AG20443 (cell line): ENCODE measurements at regions not wholly inside any gene's neighbourhood (a gene's known extent, or its start where the extent isn't known, plus 50 kb on each side); places are given as distances from the start of the nearest gene placed in this dataset.

Experiments
- DNase-seq: peaks from one replicate; pipeline ENCODE4 v3.0.0; 2012; ENCODE audit warnings: low spot score, mixed read lengths

DNA sequence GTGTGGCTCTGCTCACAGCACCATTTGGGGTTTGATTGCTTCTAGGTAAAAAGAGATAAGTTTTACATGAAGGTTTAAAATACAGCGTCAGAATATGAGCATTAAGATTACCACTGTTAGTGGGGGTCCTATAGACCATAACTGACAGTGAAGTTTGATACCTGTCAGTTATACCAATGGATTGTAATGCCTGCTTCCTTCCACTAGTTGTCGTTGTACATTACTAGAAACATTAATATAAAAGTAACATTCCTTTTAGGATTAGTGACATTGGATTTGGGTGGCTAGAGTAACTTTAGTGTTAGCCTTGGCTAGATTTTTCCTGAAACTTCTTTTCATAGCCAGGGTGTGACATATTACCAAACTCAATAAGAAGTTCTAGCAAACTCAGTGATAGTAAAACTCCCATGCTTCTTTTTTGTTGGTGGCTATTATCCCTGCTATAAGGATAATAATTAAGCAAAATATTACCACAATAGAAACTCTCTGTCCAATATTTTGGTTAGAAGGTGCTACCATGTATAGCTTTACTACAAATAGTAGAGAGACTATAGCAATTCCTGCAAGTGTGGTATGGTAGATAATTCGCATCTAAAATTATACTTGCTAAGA, 57.1 kb downstream of the FAM181B start:
- no peak for DNase-seq

DNA sequence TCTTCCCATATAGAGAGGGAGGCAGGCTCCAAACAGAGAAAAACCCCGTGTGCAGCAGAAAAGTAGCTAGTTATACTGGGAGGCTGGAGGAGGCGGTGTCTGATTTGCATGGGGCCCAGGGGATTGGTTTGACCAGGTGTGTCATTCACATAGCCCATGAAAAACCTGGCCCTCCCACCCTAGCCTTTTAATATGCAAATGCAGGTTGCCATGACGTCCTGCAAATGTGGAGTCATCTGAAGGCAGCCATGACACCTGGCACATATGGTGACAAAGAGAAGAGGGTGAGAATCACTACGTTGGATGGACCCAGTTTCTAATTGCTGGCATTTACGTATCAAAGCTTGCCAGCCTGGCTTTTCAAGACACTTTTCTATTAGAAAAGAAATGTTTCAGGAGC, 57.8 kb downstream of the FAM181B start:
- no peak for DNase-seq

DNA sequence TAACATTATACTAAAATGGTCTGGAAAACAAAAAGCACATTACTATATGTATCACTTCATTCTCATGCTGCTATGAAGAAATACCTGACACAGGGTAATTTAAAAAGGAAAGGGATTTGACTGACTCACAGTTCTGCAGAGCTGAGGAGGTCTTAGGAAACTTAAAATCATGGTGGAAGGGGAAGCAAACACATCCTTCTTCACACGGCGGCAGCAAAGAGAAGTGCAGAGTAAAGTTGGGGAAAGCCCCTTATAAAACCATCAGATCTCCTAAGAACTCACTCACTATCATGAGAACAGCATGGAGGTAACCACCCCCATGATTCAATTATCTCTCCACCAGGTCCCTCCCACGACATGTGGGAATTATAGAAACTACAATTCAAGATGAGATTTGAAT, 60.0 kb downstream of the FAM181B start:
- DNase-seq = no peak

DNA sequence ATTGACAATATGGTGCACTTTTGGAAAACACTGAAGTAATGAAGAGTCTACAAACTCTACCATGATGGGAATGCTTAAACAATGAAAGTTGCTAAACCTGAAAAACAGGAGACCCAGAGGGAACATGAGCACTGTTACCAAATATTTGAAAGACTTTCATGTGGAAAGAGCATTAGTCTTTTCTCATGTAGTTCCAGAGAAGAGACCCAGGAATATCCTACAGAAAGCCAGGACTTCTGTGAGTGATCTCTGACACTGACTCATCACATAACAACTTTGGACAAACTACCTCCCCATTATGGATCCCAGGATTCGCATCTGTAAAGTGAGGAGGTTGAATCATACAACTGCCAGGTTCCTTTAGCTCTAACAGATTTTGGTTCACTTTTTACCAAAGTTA, 62.2 kb downstream of the FAM181B start:
- DNase-seq = no peak

DNA sequence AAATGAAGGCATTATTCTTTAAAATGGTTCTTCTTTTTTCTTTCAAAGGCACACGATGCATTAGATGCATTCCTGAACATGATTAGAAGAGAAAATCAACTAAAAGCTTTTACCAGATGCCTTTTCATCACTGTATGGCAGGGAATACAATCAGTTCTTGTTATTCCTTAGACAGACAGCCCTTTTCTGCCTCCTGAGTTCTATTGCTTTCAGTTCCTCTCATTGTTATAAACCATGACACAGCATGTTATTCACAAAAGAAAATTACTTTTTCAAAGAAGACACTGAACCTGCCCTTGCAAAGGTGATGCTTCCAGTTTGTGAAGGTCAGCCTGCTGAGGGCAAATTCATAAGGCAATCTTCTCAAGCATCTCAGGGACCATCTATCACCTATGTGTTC, 70.1 kb downstream of the FAM181B start:
- no peak for DNase-seq

DNA sequence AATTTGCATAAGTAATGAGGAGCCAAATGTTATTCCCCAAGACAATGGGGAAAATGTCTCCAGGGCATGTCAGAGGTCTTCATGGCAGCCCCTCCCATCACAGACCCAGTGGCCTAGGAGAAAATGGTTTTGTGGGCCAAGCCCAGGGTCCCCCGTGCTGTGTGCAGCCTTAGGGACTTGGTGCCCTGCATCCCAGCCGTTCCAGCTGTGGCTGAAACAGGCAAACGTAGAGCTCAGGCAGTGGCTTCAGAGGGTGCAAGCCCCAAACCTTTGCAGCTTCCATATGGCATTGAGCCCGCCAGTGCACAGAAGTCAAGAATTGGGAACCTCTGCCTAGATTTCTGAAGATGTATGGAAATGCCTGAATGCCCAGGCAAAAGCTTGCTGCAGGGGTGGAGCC, 79.9 kb downstream of the FAM181B start:
- DNase-seq = no peak

DNA sequence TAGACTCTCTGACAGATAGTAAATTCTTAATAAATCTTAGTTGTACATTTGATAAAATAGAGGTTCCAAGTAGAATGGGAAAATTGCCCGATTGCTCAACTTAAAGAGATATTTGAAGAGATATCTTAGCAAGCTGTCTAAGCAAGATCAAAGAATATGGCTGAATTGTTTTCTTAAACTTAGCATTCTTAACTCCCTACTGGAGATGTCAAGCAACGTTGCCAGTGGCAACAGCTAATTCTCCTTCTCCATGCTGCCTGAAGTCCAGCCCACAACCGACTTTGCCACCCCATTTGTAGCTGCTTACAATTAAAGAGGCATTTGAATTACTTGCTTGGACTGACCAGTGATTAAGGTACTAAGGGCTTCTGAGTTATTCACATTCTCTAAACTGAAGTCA, 94.4 kb downstream of the FAM181B start:
- DNase-seq = no peak

DNA sequence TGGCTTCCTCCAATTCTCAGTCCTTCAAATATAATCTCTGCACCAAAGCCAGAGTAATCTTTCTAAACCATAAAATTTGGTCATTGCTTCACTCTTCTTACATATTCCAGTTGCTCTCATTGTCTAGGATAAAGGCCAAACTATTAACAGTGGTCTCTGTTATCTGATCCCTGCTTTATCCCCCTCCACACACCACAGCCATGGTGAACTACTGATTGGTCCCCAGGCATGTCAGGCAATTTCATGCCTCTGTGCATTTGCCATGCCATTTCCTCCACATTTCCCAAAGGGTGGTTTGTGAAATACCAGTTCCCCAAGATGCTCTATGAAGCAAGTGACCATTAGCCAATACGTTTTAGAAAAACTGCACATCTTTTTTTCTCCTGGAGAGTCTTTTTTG, 97.0 kb downstream of the FAM181B start:
- no peak for DNase-seq

DNA sequence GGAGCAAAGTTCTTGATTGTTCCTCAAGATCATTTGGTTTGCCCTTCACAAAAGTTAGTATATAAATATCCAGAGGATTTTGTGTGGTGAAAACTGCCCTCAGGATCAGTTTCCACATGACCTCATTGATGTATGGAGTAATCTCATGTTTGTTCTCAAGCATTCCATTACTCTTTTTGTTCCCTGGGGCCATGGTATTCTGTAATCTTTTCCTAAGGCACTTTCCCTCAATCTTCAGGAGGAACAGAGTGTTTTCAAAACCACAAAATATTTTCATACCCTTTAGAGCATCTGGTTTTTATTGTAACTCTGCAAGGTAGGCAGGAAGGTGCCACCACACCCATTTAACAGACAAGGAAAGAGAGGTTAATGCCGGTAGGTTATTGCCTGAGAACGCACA, 99.6 kb downstream of the FAM181B start:
- no peak for DNase-seq

DNA sequence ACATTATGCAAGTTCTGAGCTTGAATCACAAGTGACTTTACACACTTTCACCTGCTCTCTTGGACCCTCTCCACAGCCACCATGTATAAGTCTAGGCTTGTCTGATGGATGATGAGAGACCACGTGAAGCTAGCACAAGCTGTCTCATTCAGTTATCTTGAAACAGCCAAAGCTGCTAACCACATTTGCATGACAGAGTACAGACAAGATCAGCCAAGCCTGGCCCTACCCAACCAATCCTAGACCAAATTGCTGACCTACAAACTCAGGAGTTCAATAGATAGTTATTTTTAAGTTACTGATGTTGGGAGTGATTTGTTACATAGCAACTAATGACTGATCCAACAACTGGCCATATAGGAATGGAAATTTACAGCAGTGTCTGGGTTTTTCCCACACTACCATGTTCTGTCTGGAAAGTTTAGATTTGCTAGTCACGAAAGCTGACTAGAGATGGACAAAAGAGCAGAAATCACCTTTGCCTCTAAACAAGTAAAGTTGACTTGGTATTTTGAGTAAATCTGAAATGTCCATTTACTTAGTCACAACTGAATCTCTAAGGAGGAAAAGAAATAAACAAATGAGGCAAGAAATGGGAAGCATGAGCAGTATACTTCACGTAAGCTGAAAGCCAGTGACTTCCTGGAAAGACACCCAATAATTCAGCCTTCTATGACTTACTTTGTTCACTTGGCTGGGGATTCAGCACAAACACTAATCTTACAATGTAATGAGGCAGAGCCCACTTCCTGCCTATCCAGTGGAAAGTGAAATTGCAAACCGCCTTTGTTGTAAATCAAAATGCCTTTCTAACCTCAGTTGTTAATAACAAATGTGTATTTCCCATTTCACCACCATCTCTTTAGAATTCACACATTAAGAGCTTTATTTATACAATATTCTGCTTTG, 101.7 kb downstream of the FAM181B start:
- no peak for DNase-seq

DNA sequence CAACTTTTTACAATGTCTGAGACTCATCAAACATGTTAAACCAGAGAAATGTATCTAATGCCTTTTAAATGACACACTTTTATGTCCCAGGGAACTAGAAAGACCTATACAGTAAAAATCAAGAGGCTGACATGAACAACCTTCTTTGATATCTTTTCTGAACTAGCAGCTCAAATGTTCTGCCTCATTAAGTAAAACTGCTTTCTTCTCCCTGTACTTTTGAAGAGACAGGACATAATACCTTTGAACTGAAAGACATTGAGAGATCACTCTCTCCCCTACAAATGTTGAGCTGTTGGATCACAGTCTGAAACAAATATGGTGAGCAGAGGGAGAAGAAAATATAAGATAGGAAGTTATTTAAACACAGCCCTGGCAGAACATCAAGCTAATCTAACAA, 123.0 kb downstream of the FAM181B start:
- no peak for DNase-seq

DNA sequence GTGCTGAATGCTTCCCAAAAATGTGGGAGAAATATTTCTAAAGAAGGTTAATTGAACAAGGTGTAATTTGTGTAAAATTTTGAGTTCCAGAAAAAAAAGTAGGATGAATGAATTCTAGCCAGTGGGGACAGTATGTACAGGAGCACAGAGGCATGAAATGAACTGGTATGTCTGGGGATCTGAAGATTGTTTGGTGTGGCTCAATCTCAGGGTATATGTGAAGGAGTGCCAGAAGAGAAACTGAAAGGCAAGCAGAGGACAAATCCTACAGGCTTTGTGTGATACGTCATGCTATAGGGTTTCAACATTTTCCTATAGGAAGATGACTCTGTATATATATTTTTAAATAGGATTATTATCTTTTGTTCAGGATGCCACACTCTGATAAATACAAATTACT, 126.9 kb downstream of the FAM181B start:
- no peak for DNase-seq

DNA sequence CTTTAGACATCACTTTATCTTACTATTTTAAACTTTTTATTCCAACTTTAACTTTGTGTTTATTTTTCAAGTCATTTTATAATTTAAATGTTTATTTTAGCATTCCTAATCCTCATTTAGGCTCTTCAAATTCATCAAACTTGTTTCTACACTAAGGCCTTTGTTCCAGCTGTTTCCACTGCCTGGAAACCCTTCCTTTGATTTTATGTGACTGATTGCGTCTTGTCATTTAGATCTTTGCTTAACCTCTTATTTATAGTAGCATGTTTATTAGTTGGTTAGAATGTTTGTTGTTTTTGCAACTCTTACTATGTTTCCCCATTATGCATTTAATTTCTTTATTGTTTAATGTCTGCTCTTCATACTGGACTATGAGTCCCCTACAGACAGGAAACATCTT, 132.0 kb downstream of the FAM181B start:
- DNase-seq = no peak

DNA sequence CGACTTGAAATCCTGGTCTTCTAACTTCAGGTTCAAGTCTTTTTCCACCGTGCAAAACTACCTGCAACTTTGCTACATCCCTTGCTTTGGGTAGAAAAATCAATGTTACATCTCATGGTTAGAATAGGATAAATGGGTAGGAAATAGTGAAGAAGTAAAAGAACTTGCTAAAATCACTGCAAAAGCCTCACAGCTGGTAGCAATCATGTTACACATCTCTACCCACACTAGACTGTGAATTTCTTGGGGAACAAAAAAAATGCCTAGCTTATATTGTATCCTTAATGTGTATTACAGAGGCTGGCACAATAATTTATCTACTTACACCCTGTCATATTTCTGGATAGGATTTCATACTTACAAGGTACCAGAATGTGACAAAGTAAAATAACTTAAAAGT, 133.8 kb downstream of the FAM181B start:
- DNase-seq = no peak

DNA sequence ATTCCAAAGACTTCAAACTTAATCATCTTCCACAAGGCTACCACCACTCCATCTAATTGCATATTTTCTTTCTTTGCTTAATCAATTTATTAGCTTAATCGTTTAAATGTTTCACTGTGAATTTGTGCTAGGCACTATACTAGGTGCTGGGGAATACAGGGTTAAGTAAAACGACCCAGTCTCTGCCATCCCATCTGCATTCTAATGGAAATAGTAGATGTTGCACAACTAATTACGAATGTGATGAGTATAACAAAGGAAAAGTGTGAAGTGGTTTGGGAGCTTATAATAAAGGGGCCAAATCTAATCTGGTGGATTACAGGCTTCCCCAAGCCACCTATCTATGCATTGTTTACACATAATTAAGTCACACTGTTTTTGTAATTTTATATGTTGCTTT, 147.1 kb downstream of the FAM181B start:
- no peak for DNase-seq

DNA sequence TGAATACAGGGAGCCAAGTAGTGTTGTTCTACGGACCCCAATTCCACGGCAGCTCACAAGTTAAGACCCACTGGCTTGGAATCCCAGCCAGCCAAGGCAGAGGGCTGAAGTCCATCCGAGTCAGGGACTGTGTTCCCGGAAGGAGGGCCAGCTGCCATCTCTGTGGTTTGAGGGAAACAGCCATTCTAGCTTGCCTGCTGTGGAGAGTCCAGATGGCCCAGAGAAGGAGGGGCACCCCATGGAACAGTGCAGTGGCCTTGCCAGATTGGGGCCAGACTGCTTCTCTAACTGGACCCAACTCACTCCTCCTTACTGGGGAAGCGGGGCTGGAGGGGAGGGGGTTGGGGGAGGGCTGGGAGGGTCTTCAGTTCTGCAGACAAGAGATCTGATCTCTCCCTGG, 156.4 kb downstream of the FAM181B start:
- DNase-seq = no peak

DNA sequence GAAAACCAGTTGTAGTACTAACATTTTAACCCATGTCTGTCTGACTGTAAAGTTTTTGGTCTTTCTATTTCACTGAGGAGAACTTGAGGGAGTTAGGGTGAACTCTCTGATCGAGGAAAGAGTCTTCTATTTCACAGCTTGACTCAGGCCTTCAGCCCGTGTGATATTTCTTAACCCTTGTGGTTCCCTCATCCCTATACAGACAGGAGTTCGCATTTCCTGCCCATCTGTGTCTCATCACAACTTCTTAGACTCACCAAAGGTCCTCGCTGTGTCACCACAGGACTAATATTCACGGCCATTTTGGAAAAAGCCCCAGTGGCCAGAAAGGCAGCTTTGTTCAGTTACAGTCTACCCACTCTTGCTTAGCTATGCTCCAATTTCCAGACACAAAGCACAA, 172.8 kb downstream of the FAM181B start:
- DNase-seq = no peak

DNA sequence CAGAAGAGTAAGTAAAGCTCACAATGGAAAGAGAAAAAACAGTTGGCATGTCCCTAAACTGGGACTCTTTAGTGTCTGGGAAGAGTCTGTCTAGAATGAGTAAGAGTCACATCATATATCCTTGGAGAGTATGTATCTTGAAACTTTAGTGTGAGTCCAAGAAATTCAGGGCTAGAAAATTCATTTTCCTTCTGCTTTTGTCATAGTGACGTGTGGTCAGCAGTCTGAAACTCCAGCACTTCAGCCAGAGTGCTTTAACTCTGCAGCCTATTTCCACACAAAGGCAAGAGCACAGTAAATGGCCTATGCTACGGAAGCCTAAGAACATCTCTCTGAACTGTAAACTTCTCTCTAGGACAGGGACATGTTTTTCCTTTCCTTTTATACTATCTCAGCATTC, 174.1 kb downstream of the FAM181B start:
- DNase-seq = no peak

DNA sequence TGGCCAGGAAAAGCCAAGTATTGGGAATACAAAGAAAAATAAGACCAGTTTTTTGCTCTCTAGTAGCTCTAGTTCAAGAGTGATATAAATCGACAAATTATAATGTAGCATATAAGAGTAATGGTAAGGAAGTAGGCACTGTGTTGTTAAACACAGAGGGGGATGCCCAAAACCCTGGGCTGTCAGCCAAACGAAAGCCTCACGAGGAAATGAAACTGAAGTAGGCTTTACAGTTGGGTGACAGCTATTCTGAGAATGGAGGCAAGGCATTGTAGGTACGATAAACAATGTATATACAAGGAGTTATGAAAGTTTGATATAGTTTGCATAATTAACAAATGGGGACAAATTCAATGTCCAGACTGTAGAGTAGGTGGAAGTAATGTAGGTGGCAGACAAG, 176.4 kb downstream of the FAM181B start:
- no peak for DNase-seq

DNA sequence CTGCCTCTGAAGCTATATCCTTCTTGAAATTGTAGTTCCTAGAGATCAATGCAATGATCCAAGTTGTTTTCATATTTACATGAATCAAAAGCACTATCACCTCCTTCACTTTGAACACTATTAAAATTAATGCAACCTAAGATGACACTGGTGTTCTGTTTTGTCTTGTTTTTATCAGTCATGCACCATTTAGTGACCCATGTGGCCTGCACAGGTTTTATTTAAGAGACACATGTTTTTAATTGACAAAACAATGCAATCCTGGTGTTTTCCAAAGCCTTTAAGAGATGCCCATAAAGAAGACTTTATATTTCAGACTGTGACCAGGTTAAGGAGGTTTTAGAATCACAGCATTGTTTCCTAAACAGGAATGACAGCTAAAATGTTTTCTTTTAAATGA, 177.5 kb downstream of the FAM181B start:
- DNase-seq = no peak

DNA sequence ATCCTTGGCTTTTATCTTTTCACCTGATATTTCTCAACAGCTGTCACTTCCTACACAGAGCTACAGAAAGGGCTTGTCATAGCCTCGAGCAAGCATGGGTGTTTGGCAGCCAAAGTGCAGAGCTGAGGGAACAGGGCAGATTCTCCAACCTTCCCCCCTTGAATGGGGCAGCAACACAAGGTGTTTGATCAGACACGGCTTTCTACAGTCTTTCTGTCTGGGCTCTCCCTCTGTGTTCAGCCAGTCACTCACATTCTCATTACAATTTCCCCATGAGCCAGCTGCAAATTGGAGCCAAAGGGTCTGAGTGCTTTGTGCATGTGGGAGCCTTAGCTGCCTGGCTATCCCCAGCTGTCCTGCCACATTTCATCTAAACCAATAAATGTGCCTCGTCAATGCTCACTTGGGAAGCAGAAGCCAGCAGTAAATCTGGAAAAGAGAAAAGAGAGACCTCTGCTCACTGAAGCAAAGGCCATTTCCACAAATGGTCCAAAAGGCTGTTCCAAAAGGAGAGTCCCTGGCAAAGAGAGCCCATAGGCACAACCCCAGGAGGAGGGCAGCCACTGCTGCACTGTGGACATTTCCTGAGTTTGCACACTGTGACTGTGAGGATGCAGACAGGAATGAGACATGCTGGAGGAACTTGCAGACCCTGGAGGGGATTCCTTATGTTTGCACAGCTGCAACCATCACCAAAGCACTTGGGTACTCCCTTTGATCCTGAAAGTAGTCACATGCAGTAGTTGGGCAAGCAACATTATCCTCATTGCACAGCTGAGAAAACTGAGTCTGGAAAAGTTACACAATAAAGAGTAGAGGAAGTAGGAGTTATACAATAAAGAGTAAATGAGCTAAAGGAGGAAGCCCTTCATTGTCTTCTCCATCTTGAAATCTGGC, 186.8 kb downstream of the FAM181B start:
- DNase-seq = no peak

DNA sequence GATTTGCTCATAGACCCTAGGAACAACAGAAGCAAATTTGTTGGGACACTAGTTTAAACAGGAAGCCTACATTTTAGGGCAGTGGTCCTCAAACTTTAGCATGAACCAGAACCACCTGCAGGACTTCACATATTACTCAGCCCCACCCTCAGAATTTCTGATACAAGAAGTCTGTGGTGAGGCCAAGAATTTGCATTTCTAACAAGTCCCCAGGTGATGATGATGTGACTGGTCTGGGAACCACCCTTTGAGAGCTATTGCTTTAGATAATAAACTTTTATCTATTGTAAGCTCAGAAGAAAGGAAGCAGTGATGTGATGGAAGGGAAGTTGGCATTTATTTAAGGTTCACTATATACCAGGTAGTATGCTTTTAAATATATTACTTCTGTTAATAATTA, 194.0 kb downstream of the FAM181B start:
- no peak for DNase-seq

DNA sequence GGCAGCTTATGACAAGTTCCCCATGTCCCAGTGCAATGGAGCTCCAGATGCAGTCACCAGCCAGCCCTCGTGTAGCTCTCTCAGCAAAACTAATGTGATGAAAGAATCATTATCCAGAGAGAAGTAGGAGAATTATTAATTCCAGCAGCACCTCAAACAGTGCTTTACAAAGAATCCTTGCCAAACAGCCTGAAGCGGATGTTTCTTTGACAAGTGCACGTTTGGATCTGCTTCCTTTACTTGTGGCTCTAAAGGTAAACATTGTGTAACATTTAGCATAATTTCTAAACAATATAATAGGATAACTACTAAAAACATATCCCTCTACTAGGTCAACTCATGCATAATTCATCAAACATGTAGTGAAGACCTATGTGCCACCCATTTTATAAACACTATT, 197.0 kb downstream of the FAM181B start:
- no peak for DNase-seq
